ENCODE measurements at regions not wholly inside any gene's neighbourhood (a gene's known extent, or its start where the extent isn't known, plus 50 kb on each side); places are given as distances from the start of the nearest gene placed in this dataset.

GRCh38 chr20:55456316-55456940 is 548.9 kb downstream of the CBLN4 start:
- DNase-seq (ENCODE audit: low read depth, low spot score) (no peak), FAIRE-seq (no peak), ATAC-seq (no peak)
- Histone ChIP-seq H3K9ac (ENCODE audit: control insufficient read depth, insufficient read depth, low read length) (no peak overlapping the region), H3K4me1 (ENCODE audit: control insufficient read depth, insufficient read depth, low read length) (no peaks in the 10 kb centered on the region), H3K27me3 (replicated peaks in 1 of 2; ENCODE audit: control insufficient read depth in 2 of 2, insufficient read depth in 2 of 2, low read length in 1 of 2) (no peaks in the 10 kb centered on the region), H3K36me3 (ENCODE audit: control insufficient read depth in 2 of 2, insufficient read depth in 2 of 2, low read length in 1 of 2) (no peaks in the 10 kb centered on the region), H3K9me3 (replicated peaks; ENCODE audit: control insufficient read depth, insufficient read depth, low read length) (no peaks in the 10 kb centered on the region), H3K27ac (ENCODE audit: control insufficient read depth, insufficient read depth) (no peak overlapping the region), H2AFZ (ENCODE audit: control insufficient read depth, low read depth, low read length) (no peak overlapping the region), H3K79me2 (ENCODE audit: control insufficient read depth, insufficient read depth, low read length) (no peaks in the 10 kb centered on the region), H3K4me3 (no peak overlapping the region), H3K4me2 (ENCODE audit: control insufficient read depth, insufficient read depth) (no peak overlapping the region), H4K20me1 (ENCODE audit: control insufficient read depth, insufficient read depth) (no peaks in the 10 kb centered on the region)
- TF ChIP-seq JUNB (IDR thresholded peaks at IDR 0.05) (no peak), SMAD5 (IDR thresholded peaks at IDR 0.05; ENCODE audit: low read depth) (no peak), SMAD1 (IDR thresholded peaks at IDR 0.05; ENCODE audit: low read depth, partially characterized antibody) (no peak), SUPT20H (IDR thresholded peaks at IDR 0.05; ENCODE audit: borderline replicate concordance, control insufficient read depth, low read depth, low read length) (no peak), CUX1 (IDR thresholded peaks at IDR 0.05; ENCODE audit: insufficient replicate concordance, low read depth, low read length) (no peak), BCLAF1 (IDR thresholded peaks at IDR 0.05) (no peak), NFIC (IDR thresholded peaks at IDR 0.05; ENCODE audit: low read depth, low read length) (no peak), NR2C1 (IDR thresholded peaks at IDR 0.05) (no peak), EGR1 (IDR thresholded peaks at IDR 0.05; ENCODE audit: borderline replicate concordance in 1 of 2, low read depth in 2 of 2, low read length in 2 of 2) (no peak)
- ChIA-PET CTCF (no interaction called here), RAD21 (ENCODE audit: unreplicated experiment) (no interaction called here), SMC1A (ENCODE audit: uncharacterized antibody, unreplicated experiment) (no interaction called here), POLR2A (no interaction called here)
- no TSS peak for BruUV-seq (replicated peaks)
- intact Hi-C loops (cut with micrococcal nuclease; ENCODE audit: unreplicated experiment): no loop called here
- in situ Hi-C loops (cut with MboI): no loop called here
- 0% methylated on average over 1 of the region's 1 CpG for WGBS (ENCODE audit: insufficient coverage, insufficient replicate concordance, low lambda C conversion rate, missing lambda C conversion rate)

Measured in GM12878 (cell line).